ENCODE measurements at regions not wholly inside any gene's neighbourhood (a gene's known extent, or its start where the extent isn't known, plus 50 kb on each side); places are given as distances from the start of the nearest gene placed in this dataset.
"Not testable (repeated sequence)": the region's sequence is repeated elsewhere in the genome, so short reads cannot be mapped to it uniquely, and the experiment has no call there.

- no peak for DNase-seq (ENCODE audit: low read depth)
- no peak for TF ChIP-seq CTCF (conservative IDR thresholded peaks at IDR 0.05; ENCODE audit: low read length)
- no peak overlapping the region for H3K4me3 ChIP-seq (ENCODE audit: low read length)
Measured at GRCh38 chr2:239548965-239549595, 148.3 kb upstream of the HDAC4 start.

- no peak for TF ChIP-seq CTCF (conservative IDR thresholded peaks at IDR 0.05; ENCODE audit: low read length)
- no peak for DNase-seq (ENCODE audit: low read depth)
- H3K4me3 ChIP-seq (ENCODE audit: low read length): no peak overlapping the region
Measured at GRCh38 chr2:239548451-239548871, 147.6 kb upstream of the HDAC4 start.

DNA sequence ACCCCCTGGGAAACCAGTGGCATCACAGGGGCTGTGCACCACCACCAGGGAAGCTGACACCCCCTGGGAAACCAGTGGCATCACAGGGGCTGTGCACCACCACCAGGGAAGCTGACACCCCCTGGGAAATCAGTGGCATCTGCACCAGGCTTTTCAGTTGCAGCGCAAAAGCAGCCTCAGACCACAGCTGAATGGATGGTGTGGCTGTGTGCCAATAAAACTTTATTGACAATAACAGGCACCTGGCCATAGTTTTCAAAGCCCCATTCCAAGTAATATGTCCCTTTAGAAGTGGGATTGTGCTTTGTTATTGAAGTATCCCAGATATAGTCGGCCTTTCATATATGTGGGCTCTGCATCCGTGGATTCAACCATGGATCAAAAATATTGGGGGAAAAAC lies 146.3 kb upstream of the HDAC4 start:
- not testable (repeated sequence) for DNase-seq (ENCODE audit: low read depth); H3K4me3 ChIP-seq (ENCODE audit: low read length)

- TF ChIP-seq CTCF (conservative IDR thresholded peaks at IDR 0.05; ENCODE audit: low read length): no peak
- no peak overlapping the region for H3K4me3 ChIP-seq (ENCODE audit: low read length)
- DNase-seq (ENCODE audit: low read depth): no peak
Measured at GRCh38 chr2:239546541-239546940, 145.7 kb upstream of the HDAC4 start.

DNA sequence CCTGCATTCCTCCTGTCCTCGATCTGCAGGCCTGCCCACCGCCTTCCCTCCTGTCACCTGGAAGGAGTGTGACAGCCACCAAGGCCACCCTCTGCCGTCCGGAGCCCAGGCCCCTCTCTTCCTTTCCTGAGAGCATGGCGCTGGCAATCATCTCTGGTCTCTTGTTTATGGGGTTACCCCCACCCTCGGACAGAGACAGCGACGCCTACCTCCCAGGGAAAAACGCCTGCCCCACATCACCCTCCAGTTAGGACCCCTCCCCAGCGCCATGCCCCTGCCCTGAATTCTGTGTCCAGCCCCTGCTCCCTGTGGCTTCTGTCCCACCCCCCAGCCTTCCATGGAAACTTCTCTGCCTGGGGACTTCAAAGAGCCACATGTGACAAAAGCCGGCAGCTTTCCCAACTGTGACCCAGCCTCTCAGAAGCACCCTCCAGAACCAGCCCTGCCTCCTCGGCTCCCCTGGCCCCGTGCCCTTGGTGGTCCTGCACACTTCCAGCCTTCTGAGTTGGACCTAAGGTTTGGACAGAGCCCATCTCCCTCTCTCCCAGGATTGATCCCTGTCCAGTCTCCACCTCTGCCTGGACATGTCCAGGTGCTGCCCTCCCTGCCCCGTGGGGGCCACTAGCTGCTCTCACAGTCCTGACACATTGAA lies 145.0 kb upstream of the HDAC4 start:
- no peak for DNase-seq (ENCODE audit: low read depth)
- no peak for TF ChIP-seq CTCF (conservative IDR thresholded peaks at IDR 0.05; ENCODE audit: low read length)
- H3K4me3 ChIP-seq (ENCODE audit: low read length): no peak overlapping the region

- TF ChIP-seq CTCF (conservative IDR thresholded peaks at IDR 0.05; ENCODE audit: low read length): no peak
- DNase-seq (ENCODE audit: low read depth): no peak
- H3K4me3 ChIP-seq (ENCODE audit: low read length): no peak overlapping the region
Measured at GRCh38 chr2:239544918-239545465, 144.2 kb upstream of the HDAC4 start.

DNA sequence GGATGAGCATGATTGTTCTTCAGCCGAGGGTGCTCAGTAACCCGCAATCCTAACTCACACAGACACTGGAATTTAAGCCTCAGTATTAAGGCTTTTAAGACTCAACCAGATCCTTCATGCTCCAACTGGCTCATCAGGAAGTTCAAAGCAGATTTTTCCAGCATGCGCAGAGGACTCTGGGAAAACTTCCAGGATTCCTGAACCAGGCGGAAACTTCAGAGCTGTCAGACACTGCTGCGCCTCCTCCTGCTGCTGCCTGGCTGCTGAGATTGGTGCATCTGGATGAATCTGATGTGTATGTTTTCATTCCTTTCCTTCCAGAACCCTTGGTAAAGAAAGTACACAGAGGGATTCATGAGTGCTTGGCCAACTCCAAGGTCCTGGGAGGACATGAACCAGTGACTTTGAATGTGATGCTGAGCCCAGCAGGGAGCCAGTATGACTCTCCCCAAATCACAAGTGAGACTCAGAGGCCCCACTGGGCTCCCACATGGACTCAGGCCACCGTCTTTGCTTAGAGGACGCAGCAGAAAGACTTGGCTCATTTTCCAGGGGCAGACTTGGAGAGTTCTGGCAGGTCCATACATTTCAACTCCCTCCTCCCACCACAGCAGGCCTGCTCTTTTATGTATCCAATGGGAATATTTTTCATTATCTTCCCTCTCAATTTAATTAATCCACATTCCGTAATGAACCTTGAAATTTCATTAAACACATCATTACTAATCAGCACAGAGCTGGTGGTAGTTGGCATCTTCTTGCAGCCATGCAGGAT lies 143.5 kb upstream of the HDAC4 start:
- DNase-seq (ENCODE audit: low read depth): peak; percentile 72
- TF ChIP-seq CTCF (conservative IDR thresholded peaks at IDR 0.05; ENCODE audit: low read length): 0 out of 2 replicates have a peak, but pooled peaks have one; percentile 3

More for the DNA sequence above, 143.5 kb upstream of the HDAC4 start:
- H3K4me3 ChIP-seq (ENCODE audit: low read length): no peak overlapping the region
